Prostate gland (tissue), 2 donors: ENCODE measurements at regions not wholly inside any gene's neighbourhood (a gene's known extent, or its start where the extent isn't known, plus 50 kb on each side); places are given as distances from the start of the nearest gene placed in this dataset.

Source experiments
- POLR2A ChIP-seq: fragments of 450-650 bp; IDR thresholded peaks from one replicate; pipeline ENCODE4 v1.6.1; 2016; ENCODE audit warnings: antibody characterized with exemption, mild to moderate bottlenecking
- POLR2AphosphoS5 ChIP-seq: sonication (generic); formaldehyde crosslinking; IDR thresholded peaks from one replicate; pipeline ENCODE4 v1.6.1; 2017; ENCODE audit warnings: antibody characterized with exemption
- TF ChIP-seq, protein P1 (sequence below), 4 experiments: fragments of 200-600 bp in 2 of 4; fragments of 450-650 bp in 2 of 4; sonication (generic) in 2 of 4; IDR thresholded peaks; 1 replicate in 3 of 4; 2 replicates in 1 of 4; pipeline ENCODE4 v1.5.1; 2016 to 2019; ENCODE audit warnings: antibody characterized with exemption in 4 of 4, mild to moderate bottlenecking in 2 of 4, moderate library complexity in 2 of 4

- TF ChIP-seq, protein P1, sequence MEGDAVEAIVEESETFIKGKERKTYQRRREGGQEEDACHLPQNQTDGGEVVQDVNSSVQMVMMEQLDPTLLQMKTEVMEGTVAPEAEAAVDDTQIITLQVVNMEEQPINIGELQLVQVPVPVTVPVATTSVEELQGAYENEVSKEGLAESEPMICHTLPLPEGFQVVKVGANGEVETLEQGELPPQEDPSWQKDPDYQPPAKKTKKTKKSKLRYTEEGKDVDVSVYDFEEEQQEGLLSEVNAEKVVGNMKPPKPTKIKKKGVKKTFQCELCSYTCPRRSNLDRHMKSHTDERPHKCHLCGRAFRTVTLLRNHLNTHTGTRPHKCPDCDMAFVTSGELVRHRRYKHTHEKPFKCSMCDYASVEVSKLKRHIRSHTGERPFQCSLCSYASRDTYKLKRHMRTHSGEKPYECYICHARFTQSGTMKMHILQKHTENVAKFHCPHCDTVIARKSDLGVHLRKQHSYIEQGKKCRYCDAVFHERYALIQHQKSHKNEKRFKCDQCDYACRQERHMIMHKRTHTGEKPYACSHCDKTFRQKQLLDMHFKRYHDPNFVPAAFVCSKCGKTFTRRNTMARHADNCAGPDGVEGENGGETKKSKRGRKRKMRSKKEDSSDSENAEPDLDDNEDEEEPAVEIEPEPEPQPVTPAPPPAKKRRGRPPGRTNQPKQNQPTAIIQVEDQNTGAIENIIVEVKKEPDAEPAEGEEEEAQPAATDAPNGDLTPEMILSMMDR (IDR thresholded peaks at IDR 0.05), result no peak
- no peak for TF ChIP-seq POLR2A
- TF ChIP-seq POLR2AphosphoS5, result no peak
Measured at GRCh38 chr10:78653555-78653954, 415.2 kb upstream of the ZMIZ1 start.
